Smooth muscle cell (in vitro differentiated cells): ENCODE measurements at regions not wholly inside any gene's neighbourhood (a gene's known extent, or its start where the extent isn't known, plus 50 kb on each side); places are given as distances from the start of the nearest gene placed in this dataset.

Experiments
- DNase-seq: peaks from one replicate; lab custom pipeline; 2025; ENCODE audit not compliant: unreplicated experiment; lab: John Stamatoyannopoulos, UW
- H2AFZ ChIP-seq: fragments of 200-600 bp; sonication (generic); 2 replicates; pipeline ENCODE4 v1.6.0; 2016; ENCODE audit warnings: antibody characterized with exemption, low read depth, mild to moderate bottlenecking
- H3F3A ChIP-seq: fragments of 200-600 bp; sonication (generic); 2 replicates; pipeline ENCODE4 v1.6.0; 2017; ENCODE audit warnings: antibody characterized with exemption, low read depth
- H3K27ac ChIP-seq: fragments of 200-600 bp; sonication (generic); 2 replicates; pipeline ENCODE4 v1.5.1; 2016; ENCODE audit warnings: low read depth, mild to moderate bottlenecking
- H3K27me3 ChIP-seq: fragments of 200-600 bp; sonication (generic); 2 replicates; pipeline ENCODE4 v1.6.1; 2016; ENCODE audit warnings: low read depth, mild to moderate bottlenecking
- H3K36me3 ChIP-seq: fragments of 200-600 bp; sonication (generic); 2 replicates; pipeline ENCODE4 v1.5.1; 2016; ENCODE audit warnings: low read depth
- H3K4me1 ChIP-seq: fragments of 200-600 bp; sonication (generic); 2 replicates; pipeline ENCODE4 v1.5.1; 2016; ENCODE audit warnings: low read depth
- H3K4me2 ChIP-seq: fragments of 200-600 bp; sonication (generic); 2 replicates; pipeline ENCODE4 v1.6.0; 2016; ENCODE audit warnings: mild to moderate bottlenecking
- H3K4me3 ChIP-seq: fragments of 200-600 bp; sonication (generic); 2 replicates; pipeline ENCODE4 v1.5.1; 2016; ENCODE audit warnings: mild to moderate bottlenecking
- H3K79me2 ChIP-seq: fragments of 200-600 bp; sonication (generic); 2 replicates; pipeline ENCODE4 v1.6.0; 2016; ENCODE audit warnings: low read depth, mild to moderate bottlenecking
- H3K9ac ChIP-seq: fragments of 200-600 bp; sonication (generic); 2 replicates; pipeline ENCODE4 v1.6.0; 2016; ENCODE audit warnings: low read depth
- H3K9me3 ChIP-seq: fragments of 200-600 bp; sonication (generic); replicated peaks from 2 replicates; pipeline ENCODE4 v1.5.1; 2016; ENCODE audit warnings: low read depth
- H4K20me1 ChIP-seq: fragments of 200-600 bp; sonication (generic); 2 replicates; pipeline ENCODE4 v1.6.0; 2016; ENCODE audit warnings: low read depth
- WGBS: methylation state at CpG from one replicate; pipeline ENCODE4 v1.1.7; 2016; ENCODE audit warnings: low lambda C conversion rate; 5-methylcytosine and 5-hydroxymethylcytosine counted together
- TF ChIP-seq, protein P1 (sequence below): fragments of 200-600 bp; sonication (generic); IDR thresholded peaks from 2 replicates; pipeline ENCODE4 v1.5.1; 2017; ENCODE audit warnings: borderline replicate concordance, mild to moderate bottlenecking, antibody characterized with exemption; ENCODE audit not compliant: insufficient read depth, poor library complexity, severe bottlenecking

DNA sequence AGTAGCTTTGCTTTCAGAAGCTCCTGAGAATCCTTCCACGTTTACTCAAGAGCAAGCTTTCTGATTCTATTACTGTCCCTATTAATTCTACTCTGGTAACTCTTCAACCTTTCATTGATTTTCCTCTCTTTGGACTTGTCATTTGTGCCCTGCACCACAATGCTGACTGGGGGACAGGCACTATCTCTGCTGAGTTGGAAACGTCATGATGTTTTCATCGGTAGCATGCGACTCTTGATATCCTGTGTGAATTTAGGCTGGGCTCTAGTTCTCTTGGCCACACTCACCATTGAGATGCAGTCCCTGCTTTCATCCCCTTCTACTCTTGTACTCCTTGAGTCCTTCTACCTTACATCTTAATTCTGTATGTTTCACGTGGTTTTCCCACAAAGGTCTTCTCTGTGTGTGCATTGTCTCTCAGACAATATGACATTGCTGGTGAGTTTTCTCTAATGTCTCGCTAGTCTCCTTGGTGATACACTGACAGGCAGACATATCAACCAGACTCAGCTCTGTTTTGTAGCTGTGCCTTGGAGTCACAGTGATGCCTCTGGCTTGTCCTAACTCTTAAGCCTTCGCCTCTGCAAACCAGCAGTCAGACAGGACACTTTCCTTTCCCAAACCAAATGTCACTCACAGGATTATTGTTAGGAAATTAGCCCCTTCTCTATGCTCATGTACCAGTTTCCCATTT, 223.6 kb upstream of the ADGRL2 start:
- no peak for DNase-seq
- WGBS = 87% methylated on average over 7 of the region's 7 CpGs
- no peaks in the 10 kb centered on the region for H3F3A ChIP-seq
- H3K4me1 ChIP-seq = peaks cover 22% of the 10 kb centered on the region
- H2AFZ ChIP-seq = no peak overlapping the region
- H3K9me3 ChIP-seq = no peaks in the 10 kb centered on the region
- no peaks in the 10 kb centered on the region for H3K27me3 ChIP-seq
- no peaks in the 10 kb centered on the region for H3K79me2 ChIP-seq
- H3K4me3 ChIP-seq = no peak overlapping the region
- no peak overlapping the region for H3K9ac ChIP-seq
- TF ChIP-seq, protein P1, sequence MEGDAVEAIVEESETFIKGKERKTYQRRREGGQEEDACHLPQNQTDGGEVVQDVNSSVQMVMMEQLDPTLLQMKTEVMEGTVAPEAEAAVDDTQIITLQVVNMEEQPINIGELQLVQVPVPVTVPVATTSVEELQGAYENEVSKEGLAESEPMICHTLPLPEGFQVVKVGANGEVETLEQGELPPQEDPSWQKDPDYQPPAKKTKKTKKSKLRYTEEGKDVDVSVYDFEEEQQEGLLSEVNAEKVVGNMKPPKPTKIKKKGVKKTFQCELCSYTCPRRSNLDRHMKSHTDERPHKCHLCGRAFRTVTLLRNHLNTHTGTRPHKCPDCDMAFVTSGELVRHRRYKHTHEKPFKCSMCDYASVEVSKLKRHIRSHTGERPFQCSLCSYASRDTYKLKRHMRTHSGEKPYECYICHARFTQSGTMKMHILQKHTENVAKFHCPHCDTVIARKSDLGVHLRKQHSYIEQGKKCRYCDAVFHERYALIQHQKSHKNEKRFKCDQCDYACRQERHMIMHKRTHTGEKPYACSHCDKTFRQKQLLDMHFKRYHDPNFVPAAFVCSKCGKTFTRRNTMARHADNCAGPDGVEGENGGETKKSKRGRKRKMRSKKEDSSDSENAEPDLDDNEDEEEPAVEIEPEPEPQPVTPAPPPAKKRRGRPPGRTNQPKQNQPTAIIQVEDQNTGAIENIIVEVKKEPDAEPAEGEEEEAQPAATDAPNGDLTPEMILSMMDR = no peak
- no peak overlapping the region for H3K4me2 ChIP-seq
- H3K27ac ChIP-seq = no peak overlapping the region
- H3K36me3 ChIP-seq = no peaks in the 10 kb centered on the region
- H4K20me1 ChIP-seq = no peaks in the 10 kb centered on the region

DNA sequence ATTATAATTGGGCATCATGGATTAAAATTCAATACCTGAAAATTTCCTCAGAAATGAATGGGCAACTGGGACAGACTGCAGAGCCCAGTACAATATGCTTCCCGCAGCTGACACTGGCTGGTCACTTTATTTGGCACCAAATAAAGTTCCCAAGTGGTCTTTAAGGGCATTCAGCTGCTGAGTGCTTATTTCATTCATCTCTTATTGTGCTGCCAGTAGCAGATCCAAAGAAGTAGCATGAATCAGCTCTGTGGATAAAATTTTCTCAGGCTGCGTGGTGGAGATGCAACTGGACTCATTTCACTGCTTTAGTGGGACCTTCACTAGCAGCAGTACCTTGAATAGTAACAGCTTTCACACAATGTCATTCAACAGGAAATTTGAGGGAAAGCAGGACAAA, 226.3 kb upstream of the ADGRL2 start:
- Histone ChIP-seq H3K79me2 (no peaks in the 10 kb centered on the region), H3K4me1 (peaks cover 22% of the 10 kb centered on the region), H3K9ac (no peak overlapping the region), H3K27me3 (no peaks in the 10 kb centered on the region), H3K4me2 (no peak overlapping the region), H4K20me1 (no peaks in the 10 kb centered on the region), H3K36me3 (no peaks in the 10 kb centered on the region), H3K4me3 (no peak overlapping the region), H3K9me3 (no peaks in the 10 kb centered on the region), H2AFZ (no peak overlapping the region), H3F3A (no peaks in the 10 kb centered on the region), H3K27ac (no peak overlapping the region)
- no peak for DNase-seq
- TF ChIP-seq, protein P1 = no peak
- 49% methylated on average over 2 of the region's 2 CpGs for WGBS

DNA sequence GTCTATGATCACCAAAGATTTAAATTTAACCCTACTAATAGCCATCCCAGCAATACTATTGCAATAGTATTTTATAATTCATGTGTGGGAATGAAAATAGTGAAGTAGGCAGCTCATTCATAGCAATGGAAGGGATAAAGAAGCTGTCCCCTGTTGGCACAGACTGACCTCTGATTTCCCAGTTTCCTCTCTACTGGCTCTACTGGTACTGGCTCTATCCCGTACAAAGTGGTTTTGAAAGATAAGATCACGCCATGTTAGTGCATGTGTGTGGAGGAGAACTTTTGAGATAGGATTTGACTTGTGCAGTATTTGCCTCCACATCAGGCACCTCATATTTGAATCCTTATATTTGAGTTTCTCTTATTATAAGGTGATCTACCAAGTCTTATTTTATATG, 227.3 kb upstream of the ADGRL2 start:
- Histone ChIP-seq H3K27ac (no peak overlapping the region), H3K79me2 (no peaks in the 10 kb centered on the region), H2AFZ (peak overlapping the region; percentile 20), H3K27me3 (no peaks in the 10 kb centered on the region), H3K36me3 (no peaks in the 10 kb centered on the region), H3K9ac (no peak overlapping the region), H3K4me2 (peak overlapping the region; percentile 18), H3K4me1 (peaks cover 14% of the 10 kb centered on the region), H3F3A (no peaks in the 10 kb centered on the region), H4K20me1 (no peaks in the 10 kb centered on the region), H3K9me3 (no peaks in the 10 kb centered on the region), H3K4me3 (no peak overlapping the region)
- WGBS = 38% methylated on average over 2 of the region's 2 CpGs
- DNase-seq = no peak
- TF ChIP-seq, protein P1 = no peak

DNA sequence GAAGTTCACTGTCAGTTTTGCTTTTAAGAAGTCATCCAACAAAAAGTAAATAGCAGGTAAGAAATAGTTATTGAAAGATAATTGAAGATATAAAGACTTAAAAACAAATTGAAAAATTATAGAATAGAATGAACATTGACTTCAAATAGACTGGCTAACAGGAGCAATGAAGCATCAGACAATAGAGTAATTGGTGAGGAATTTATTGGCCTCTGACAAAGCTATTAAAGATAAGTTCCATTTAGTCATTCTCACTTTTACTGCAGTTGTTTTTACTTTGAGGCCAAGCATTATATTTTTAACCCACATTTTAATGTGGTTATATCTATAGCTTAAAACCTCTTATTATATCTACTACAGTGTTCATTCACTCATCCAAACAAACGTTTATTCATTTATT, 228.8 kb upstream of the ADGRL2 start:
- no peaks in the 10 kb centered on the region for H3K9me3 ChIP-seq
- no peaks in the 10 kb centered on the region for H4K20me1 ChIP-seq
- H3K79me2 ChIP-seq = no peaks in the 10 kb centered on the region
- DNase-seq = no peak
- H2AFZ ChIP-seq = no peak overlapping the region
- no peaks in the 10 kb centered on the region for H3F3A ChIP-seq
- no peak overlapping the region for H3K9ac ChIP-seq
- no peak overlapping the region for H3K27ac ChIP-seq
- no peaks in the 10 kb centered on the region for H3K36me3 ChIP-seq
- peaks cover 11% of the 10 kb centered on the region for H3K4me1 ChIP-seq
- TF ChIP-seq, protein P1 = no peak
- no peaks in the 10 kb centered on the region for H3K27me3 ChIP-seq
- H3K4me2 ChIP-seq = no peak overlapping the region
- H3K4me3 ChIP-seq = no peak overlapping the region
- 47% methylated on average over 1 of the region's 1 CpG for whole genome bisulfite sequencing
